OCI-LY3 (cell line): ENCODE measurements at regions not wholly inside any gene's neighbourhood (a gene's known extent, or its start where the extent isn't known, plus 50 kb on each side); places are given as distances from the start of the nearest gene placed in this dataset.

Experiments used
- H2AFZ ChIP-seq: fragments of 200-600, 300-600 bp; shearing (Covaris generic); 2 replicates; pipeline ENCODE4 v1.6.0; 2014; ENCODE audit warnings: antibody characterized with exemption, low read depth, low read length
- H3K27ac ChIP-seq: fragments of 200-600, 300-600 bp; sonication (generic); 2 replicates; pipeline ENCODE4 v1.5.1; 2014; ENCODE audit warnings: mild to moderate bottlenecking, low read length, moderate library complexity, mixed read lengths
- H3K27me3 ChIP-seq: fragments of 200-600, 300-600 bp; sonication (generic); 2 replicates; pipeline ENCODE4 v1.6.1; 2014; ENCODE audit warnings: low read depth, low read length, mixed read lengths
- H3K36me3 ChIP-seq: fragments of 200-600, 300-600 bp; sonication (generic); replicated peaks from 2 replicates; pipeline ENCODE3; 2014; ENCODE audit warnings: low read depth, low read length, mixed read lengths
- H3K4me1 ChIP-seq: fragments of 300-600, 200-600 bp; sonication (generic); 2 replicates; pipeline ENCODE4 v1.6.1; 2014; ENCODE audit warnings: low read length, mixed read lengths
- H3K4me2 ChIP-seq: fragments of 200-600, 300-600 bp; sonication (generic); 2 replicates; pipeline ENCODE4 v1.6.1; 2014; ENCODE audit warnings: low read length, mixed read lengths
- H3K4me3 ChIP-seq: fragments of 300-600, 200-600 bp; sonication (generic); 2 replicates; pipeline ENCODE4 v1.5.1; 2014; ENCODE audit warnings: antibody characterized with exemption, mild to moderate bottlenecking, low read length, moderate library complexity
- H3K79me2 ChIP-seq: fragments of 300-600, 200-600 bp; shearing (Covaris generic); 2 replicates; pipeline ENCODE4 v1.6.1; 2014; ENCODE audit warnings: mild to moderate bottlenecking, low read length, mixed read lengths
- H3K9ac ChIP-seq: fragments of 300-600, 200-600 bp; shearing (Covaris generic); 2 replicates; pipeline ENCODE4 v1.6.0; 2014; ENCODE audit warnings: mild to moderate bottlenecking, low read length, moderate library complexity
- H3K9me3 ChIP-seq: fragments of 200-600, 300-600 bp; shearing (Covaris generic); 2 replicates; pipeline ENCODE4 v1.6.1; 2014; ENCODE audit warnings: low read length, mixed read lengths; ENCODE audit not compliant: insufficient read depth
- H4K20me1 ChIP-seq: fragments of 200-600, 300-600 bp; sonication (generic); 2 replicates; pipeline ENCODE4 v1.6.1; 2016; ENCODE audit warnings: low read length, mixed read lengths; ENCODE audit not compliant: insufficient read depth
- EZH2phosphoT487 ChIP-seq: fragments of 200-600 bp; shearing (Covaris generic); IDR thresholded peaks from 2 replicates; pipeline ENCODE4 v1.6.1; 2018; ENCODE audit warnings: antibody characterized with exemption, mixed run types, low read depth
- TF ChIP-seq, protein P1 (sequence below): fragments of 200-600, 300-600 bp; sonication (generic); IDR thresholded peaks from 2 replicates; pipeline ENCODE4 v1.5.1; 2014; ENCODE audit warnings: antibody characterized with exemption, low read length, low read depth

DNA sequence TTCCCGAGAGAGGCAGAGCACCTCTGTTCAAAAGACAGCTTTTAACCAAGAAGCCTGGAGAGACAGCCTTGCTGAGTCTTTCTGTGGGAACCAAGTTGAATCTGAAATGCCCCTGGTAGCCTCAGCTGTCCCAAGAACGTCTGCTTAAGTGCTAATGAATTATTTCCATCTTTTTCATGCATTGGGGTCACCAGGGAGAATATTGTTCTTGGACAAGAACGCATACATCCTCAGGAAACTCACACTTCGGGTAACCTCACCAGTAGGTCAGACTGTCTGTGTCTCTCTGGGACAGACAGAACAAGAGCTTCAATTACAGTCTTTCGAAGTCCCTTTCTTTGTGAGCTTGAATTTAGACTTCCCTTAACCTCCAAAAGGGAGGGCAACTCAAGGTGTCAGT lies 134.6 kb upstream of the ADAMTS18 start:
- no peaks in the 10 kb centered on the region for H3K4me1 ChIP-seq
- H2AFZ ChIP-seq: no peak overlapping the region
- H3K79me2 ChIP-seq: no peaks in the 10 kb centered on the region
- H3K4me3 ChIP-seq: no peak overlapping the region
- H3K9me3 ChIP-seq: no peaks in the 10 kb centered on the region
- H3K27ac ChIP-seq: no peak overlapping the region
- peaks cover 44% of the 10 kb centered on the region for H3K27me3 ChIP-seq
- no peak overlapping the region for H3K4me2 ChIP-seq
- no peak overlapping the region for H3K9ac ChIP-seq
- no peaks in the 10 kb centered on the region for H3K36me3 ChIP-seq
- no peaks in the 10 kb centered on the region for H4K20me1 ChIP-seq
- TF ChIP-seq EZH2phosphoT487: no peak
- TF ChIP-seq, protein P1, sequence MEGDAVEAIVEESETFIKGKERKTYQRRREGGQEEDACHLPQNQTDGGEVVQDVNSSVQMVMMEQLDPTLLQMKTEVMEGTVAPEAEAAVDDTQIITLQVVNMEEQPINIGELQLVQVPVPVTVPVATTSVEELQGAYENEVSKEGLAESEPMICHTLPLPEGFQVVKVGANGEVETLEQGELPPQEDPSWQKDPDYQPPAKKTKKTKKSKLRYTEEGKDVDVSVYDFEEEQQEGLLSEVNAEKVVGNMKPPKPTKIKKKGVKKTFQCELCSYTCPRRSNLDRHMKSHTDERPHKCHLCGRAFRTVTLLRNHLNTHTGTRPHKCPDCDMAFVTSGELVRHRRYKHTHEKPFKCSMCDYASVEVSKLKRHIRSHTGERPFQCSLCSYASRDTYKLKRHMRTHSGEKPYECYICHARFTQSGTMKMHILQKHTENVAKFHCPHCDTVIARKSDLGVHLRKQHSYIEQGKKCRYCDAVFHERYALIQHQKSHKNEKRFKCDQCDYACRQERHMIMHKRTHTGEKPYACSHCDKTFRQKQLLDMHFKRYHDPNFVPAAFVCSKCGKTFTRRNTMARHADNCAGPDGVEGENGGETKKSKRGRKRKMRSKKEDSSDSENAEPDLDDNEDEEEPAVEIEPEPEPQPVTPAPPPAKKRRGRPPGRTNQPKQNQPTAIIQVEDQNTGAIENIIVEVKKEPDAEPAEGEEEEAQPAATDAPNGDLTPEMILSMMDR: no peak

- no peak overlapping the region for H3K27ac ChIP-seq
- no peaks in the 10 kb centered on the region for H3K9me3 ChIP-seq
- H3K4me1 ChIP-seq: no peaks in the 10 kb centered on the region
- H2AFZ ChIP-seq: no peak overlapping the region
- H3K4me3 ChIP-seq: no peak overlapping the region
- H4K20me1 ChIP-seq: no peaks in the 10 kb centered on the region
- H3K36me3 ChIP-seq: no peaks in the 10 kb centered on the region
- no peak for TF ChIP-seq EZH2phosphoT487
- TF ChIP-seq, protein P1: no peak
- H3K9ac ChIP-seq: no peak overlapping the region
- no peak overlapping the region for H3K4me2 ChIP-seq
- peaks cover 35% of the 10 kb centered on the region for H3K27me3 ChIP-seq
- no peaks in the 10 kb centered on the region for H3K79me2 ChIP-seq
Observed at GRCh38 chr16:77570574-77570973, 135.7 kb upstream of the ADAMTS18 start.

DNA sequence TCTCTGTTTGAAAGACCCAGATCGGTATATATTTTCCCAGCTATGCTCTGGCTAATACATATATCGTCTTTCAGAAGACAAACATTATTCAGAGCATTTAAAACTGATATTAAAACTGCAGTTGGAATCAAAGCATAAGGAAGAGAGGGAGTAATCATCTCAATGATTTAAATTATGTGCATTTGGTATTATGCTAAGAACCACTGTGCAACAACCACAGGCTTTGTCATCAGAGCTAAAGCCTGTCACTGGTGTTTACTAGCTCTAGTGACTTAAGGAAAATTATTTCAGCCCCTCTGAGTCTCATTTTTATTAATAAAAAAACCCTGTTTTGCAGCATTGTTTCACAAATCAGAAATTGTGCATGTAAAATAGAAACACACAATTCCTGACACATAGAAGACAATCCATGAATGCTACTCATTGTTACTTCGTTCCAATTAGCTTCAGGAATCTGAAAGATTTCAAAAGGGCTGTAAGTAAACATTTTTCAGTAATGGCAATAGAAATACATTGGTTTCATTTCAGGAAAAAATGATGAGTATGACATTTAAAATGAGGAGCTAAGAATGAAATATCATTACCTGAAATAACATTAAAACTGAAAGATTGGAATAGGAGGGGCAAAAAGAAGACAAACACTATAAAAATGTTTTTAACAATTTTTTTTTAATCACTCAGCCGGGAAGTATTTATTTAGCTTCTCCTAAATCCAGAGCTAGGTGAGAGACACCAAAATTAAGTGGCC lies 136.5 kb upstream of the ADAMTS18 start:
- H2AFZ ChIP-seq: no peak overlapping the region
- no peak overlapping the region for H3K4me3 ChIP-seq
- peaks cover 32% of the 10 kb centered on the region for H3K27me3 ChIP-seq
- H3K4me2 ChIP-seq: no peak overlapping the region
- no peaks in the 10 kb centered on the region for H3K9me3 ChIP-seq
- H3K27ac ChIP-seq: no peak overlapping the region
- TF ChIP-seq, protein P1: no peak
- TF ChIP-seq EZH2phosphoT487: no peak
- no peaks in the 10 kb centered on the region for H4K20me1 ChIP-seq
- no peaks in the 10 kb centered on the region for H3K4me1 ChIP-seq
- no peak overlapping the region for H3K9ac ChIP-seq
- no peaks in the 10 kb centered on the region for H3K36me3 ChIP-seq
- H3K79me2 ChIP-seq: no peaks in the 10 kb centered on the region

DNA sequence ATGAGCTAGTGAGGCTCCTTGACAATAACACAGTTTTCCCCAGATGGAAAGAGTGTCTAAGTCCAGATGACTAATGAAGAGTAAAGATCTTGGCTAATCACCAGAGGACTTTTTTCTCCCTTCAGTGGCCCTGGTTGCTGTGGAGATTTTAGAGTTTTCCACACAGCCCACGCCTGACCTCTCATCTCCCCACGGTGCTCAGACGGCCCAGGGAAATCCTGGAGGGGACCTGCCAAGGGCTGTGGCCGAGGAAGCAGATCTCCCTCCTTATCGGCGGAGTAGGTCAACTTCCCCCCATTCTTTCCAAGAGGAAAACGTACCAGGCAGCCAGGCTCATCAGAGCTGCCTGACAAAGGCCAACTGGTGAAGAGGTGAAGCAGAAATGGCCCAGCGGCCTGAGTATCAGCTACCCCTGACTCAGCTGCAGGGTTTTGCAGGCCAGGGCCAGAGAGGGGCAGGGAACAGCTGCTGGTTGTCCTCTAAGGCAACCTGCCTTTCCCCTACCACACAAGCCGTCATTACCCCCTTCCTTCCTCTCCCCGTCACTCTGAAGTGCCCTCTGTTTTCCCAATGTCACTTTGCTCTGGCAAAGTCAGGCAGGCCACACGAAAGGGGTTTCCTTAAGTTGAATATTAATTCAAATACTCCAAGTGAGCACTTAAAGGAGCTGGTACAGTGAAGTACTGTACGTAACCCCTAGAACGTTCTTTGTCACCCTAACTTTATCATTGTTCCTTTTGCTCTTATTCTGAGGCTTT lies 140.2 kb upstream of the ADAMTS18 start:
- no peak overlapping the region for H3K4me3 ChIP-seq
- no peak overlapping the region for H3K9ac ChIP-seq
- H3K79me2 ChIP-seq: no peaks in the 10 kb centered on the region
- H3K9me3 ChIP-seq: no peaks in the 10 kb centered on the region
- no peaks in the 10 kb centered on the region for H4K20me1 ChIP-seq
- TF ChIP-seq, protein P1: no peak
- TF ChIP-seq EZH2phosphoT487: no peak
- no peak overlapping the region for H3K4me2 ChIP-seq
- peaks cover 17% of the 10 kb centered on the region; the same call in 1 of the 2 replicates for H3K27me3 ChIP-seq
- no peak overlapping the region for H3K27ac ChIP-seq
- H3K4me1 ChIP-seq: no peaks in the 10 kb centered on the region; the same call in 1 of the 2 replicates
- H3K36me3 ChIP-seq: no peaks in the 10 kb centered on the region
- H2AFZ ChIP-seq: no peak overlapping the region
